H1 (cell line): ENCODE measurements at regions not wholly inside any gene's neighbourhood (a gene's known extent, or its start where the extent isn't known, plus 50 kb on each side); places are given as distances from the start of the nearest gene placed in this dataset.

ENCODE experiments used
- CHD7 ChIP-seq: fragments of 300-600 bp; sonication (generic); IDR thresholded peaks from 2 replicates; pipeline ENCODE4 v1.7.1; 2012; ENCODE audit warnings: low read length, moderate library complexity, mild to moderate bottlenecking, inconsistent platforms; ENCODE audit not compliant: insufficient replicate concordance

- no peak for TF ChIP-seq CHD7
Measured at GRCh38 chr7:25326501-25327156, 98.3 kb upstream of the NPVF start (continued).
